Activated CD4-positive, CD25-positive, alpha-beta regulatory T cell treated with anti-CD3 and anti-CD28 coated beads, Interleukin-2, amount 50 U/mL, for 16 hours (primary cell): ENCODE measurements at regions not wholly inside any gene's neighbourhood (a gene's known extent, or its start where the extent isn't known, plus 50 kb on each side); places are given as distances from the start of the nearest gene placed in this dataset.
"Not testable (repeated sequence)": the region's sequence is repeated elsewhere in the genome, so short reads cannot be mapped to it uniquely, and the experiment has no call there.

ENCODE experiments used
- DNase-seq: peaks from one replicate; pipeline ENCODE4 v3.0.0-alpha.2; 2020; ENCODE audit warnings: low read depth, low spot score

DNA sequence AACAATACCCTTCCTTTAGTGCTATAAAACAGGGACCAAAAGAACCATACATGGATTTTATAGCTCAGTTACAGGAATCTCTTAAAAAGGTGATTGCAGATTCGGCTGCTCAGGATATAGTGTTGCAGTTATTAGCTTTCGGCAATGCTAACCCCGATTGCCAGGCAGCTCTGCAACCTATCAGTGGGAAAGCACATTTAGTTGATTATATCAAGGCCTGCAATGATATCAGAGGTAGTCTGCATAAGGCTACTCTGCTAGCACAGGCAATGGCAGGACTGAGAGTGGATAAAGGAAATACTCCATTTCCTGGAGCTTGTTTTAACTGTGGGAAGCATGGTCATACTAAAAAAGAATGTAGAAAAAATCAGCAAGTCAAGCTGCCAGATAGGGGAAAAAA is 327.7 kb downstream of the REEP3 start:
- not testable (repeated sequence) for DNase-seq

DNA sequence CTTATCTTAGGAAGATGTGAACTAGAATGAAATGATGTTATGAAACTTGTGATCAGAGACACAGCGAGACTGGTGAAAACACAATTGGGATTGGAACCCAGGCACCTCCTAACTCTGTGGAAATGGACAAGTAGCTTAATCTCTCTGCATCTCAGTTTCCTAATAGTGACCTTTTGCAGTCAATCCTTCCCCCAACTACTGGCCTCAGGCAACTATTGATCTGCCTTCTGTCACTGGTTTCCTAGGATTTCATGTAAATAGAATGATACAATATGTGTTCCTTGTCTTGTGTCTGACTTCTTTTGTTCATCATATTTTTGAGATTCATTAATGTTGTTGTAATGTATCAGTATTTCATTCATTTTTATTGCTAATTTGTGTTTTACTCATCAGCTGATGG is 341.7 kb downstream of the REEP3 start:
- DNase-seq = no peak

DNA sequence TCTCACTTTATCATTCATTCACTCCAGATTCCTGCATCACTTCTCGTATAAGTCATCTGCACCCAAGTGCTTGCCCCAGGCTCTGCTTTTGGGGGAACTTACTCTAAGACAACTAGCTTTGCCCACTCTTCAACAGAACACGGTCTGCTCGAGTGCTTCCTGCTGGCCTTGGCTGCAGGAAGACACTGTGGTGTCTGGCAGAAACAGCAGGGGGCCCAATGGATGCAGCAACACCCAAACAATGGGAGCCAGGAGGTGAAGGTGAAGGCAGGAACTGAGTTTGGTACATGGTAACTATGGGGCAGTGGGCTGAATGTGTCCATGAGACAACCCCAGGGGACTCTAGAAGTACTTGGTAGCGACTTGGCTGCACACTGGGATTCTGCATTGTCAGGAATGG is 344.0 kb downstream of the REEP3 start:
- no peak for DNase-seq

DNA sequence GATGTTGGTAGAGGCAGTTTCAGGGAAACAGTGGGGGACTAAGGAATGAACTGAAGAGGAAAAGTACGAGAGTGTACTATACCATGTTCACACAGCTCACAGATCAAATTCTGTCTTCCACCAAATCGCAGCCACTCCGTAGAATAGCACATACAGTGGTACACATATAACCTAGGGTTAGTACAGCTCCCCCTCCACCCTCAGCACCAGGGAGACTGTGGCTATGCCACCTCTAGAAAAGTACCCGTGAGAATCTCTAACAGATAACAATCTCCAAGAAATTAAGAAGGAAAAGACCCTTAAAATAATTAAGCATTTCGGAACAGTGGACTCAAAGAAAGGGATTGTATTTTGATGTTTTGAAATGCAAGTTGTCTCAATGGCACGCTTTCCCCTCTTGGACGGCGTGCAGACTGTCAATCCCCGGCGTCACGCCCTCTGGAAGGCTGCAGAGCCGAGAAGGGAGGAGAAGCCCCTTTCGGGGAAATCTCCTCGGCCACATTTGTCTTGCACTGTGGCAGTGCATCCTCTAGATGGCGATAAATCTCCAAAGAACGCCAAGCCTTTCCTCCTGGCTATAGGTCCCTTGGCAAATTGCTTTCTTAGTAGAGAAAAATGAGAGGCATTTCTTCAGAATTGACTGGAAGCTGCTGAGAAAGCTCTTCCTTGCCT is 345.0 kb downstream of the REEP3 start:
- DNase-seq = no peak

DNA sequence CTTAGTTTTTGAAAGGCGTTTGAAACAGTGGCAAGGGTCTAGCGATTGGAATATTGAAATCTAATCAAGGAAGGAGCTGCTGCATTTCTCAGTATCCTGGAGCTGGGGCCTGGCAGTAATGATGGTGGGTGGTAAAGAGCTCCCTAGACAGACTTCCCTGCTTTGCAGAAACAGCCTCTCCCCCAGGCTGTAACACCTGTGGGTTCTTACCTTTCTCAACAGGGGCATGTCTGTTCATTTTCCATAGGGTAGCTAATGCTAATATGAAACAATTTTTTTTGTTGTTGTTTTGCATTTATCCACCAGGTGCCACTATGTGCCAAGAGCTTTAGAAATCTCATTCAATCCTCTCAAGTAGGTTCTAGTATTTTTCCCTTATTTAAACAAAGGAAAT is 345.5 kb downstream of the REEP3 start:
- no peak for DNase-seq

DNA sequence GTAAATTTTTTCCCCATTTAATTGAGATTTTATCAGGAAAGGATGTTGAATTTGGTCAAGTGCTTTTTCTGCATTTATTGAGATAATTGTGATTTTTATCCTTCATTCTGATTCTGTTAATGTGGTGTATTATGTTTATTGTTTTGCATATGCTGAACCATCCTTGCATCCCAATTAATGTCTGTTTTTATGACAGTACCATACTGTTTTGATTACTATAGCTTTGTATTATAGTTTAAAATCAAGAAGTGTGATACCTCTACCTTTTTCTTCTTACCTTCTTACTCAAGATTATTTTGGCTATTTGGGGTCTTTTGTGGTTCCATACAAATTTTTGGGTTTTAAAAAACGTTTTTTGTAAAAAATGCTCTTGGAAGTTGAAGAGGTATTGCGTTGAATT is 357.2 kb downstream of the REEP3 start:
- DNase-seq = no peak

DNA sequence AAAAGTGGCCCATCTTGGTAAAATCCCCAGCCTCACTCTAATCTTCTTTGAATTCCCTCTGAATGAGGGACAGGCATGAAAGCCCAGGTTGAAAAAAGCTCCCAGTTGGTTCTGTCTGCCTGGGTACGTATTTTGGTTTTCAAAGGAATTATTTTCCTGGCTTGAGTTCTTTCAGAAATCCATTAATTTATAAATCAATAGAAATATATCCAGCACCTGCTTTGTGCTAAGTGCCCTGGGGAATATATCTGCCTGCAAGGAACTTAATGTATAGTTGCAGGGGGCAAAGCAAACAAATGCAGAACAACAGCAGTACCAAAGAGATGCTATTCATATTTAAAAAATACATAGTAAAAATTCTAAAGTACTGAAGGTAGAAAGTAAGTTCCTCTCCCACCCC is 362.7 kb downstream of the REEP3 start:
- DNase-seq = no peak

DNA sequence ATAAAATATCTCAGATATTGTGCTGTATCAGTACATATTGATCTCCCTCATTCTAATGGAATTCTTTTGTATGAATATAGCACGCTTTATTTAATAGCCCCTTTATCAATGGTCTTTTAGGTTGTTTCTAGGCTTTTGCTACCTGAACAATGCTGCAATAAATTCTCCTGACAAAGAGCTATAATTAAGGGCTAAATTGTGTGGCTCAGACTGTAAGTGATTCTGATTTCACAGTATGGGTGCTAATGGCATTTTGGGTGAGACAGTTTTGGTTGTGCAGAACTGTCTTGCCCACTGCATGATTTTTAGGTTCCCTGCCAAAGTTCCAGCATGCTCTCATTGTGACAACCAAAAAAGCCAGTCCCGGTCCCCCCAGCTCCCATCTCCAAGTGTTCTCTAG is 363.2 kb downstream of the REEP3 start:
- no peak for DNase-seq

DNA sequence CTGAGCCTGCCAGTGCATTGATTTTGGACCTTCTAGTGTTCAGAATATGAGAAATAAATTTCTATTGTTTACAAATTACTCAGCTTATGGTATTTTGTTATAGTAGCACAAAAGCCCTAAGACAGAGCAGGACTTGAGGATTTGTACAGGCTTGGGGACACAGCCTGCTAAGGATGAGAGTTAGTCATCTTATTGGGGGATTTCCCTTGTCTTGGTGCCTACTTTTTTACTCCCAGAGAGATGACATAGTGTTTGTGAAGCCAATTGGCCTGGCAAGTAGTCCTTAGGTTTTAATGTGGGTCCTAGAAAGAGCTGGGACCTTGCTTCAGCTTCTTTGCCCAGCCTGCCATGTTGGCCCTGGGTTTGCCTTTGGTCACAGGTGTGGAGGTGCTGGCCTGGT is 364.0 kb downstream of the REEP3 start:
- DNase-seq = no peak

DNA sequence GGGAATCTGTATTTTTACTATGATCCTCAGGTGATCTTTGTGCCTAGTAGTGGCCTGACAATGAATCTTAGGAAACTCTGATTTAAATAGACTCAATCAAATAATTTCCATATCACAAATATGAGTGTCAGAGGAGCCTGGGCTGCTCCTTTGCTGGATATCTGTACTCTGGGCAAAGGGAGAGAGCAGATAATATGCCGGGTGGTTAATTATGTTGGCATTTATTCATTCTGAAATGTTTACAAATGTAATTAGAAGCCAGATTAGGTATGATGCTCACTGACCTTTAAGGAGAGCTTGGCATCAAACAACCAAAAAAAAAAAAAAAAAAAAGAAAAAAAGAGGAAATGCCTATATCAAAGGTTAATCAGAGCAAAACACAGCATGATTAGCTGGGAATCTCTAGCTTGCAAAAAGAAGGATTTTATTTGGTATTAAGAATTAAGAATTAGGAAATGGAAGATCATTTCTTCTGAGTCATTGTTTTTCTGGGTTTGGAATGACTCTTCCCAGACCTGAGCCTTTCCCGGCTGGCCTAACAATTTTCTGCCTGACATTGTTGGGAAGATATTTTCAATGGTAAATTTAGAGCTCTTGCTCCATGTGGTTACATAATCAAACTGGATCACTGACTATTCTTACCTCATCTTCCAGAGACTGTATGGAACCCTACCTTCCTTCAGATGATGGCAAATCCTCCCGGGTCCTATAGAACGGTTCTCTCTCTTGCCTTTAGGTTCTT is 365.3 kb downstream of the REEP3 start:
- no peak for DNase-seq

DNA sequence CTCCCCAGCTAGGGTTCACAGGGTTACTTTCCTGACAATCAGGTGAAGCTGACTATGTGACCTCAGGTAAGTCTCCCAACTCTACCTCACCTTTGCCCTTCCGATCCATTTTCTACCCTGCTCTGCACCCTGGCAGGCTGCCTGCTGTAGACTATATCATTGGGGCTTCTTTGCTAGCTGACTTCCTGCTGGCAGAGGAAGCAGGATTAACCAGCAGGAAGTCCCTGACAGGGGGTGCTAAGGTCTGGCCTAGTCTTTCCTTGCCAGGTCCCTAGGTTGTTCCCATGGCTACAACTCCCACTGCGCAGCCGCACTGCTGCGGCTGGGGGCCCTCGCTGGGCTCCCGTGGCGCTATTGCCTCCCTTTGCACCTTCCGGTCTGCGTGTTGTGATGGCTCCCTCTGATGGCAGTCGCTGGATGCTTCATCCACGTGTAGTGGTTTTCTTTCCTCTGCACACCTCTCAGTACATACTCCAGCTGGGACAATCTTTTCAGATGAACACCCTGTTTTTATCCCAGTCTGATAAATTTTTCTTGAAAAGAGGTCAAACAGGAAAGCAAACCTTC is 365.9 kb downstream of the REEP3 start:
- DNase-seq = no peak

DNA sequence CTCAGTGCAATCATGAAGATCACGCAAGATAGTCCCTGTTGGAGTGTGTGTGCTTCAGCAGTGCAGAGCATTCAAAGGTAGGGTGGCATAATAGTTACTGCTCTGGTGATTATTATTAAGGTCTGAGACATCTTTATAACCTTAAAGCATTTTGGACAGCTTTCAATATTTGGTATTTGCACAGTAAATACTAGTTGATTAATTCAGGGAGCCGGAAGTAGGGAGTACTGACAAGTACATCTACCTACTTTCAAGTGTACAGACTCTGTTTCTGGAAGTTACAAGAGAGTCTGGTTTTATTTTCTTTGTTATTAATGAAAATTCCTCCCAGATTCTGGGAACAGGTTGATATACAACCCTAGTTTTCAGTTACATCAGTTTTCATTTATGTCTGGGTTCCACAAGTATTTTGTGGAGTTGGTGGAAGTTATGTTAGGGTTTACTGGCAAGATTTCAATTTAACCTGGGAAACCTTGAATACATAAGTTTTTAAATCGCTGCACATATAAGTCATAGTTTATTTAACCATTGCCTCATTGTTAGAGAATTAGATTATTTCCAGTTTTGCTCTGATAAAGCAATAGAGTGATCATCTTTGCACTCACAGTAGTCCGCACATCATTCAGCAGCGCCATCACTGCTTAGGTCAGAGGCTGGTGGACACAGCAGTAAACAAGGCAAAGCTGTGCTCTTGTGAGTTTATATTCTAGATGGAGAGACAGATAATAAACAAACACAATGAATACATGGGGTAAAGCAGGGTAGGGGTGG is 366.6 kb downstream of the REEP3 start:
- DNase-seq = no peak

DNA sequence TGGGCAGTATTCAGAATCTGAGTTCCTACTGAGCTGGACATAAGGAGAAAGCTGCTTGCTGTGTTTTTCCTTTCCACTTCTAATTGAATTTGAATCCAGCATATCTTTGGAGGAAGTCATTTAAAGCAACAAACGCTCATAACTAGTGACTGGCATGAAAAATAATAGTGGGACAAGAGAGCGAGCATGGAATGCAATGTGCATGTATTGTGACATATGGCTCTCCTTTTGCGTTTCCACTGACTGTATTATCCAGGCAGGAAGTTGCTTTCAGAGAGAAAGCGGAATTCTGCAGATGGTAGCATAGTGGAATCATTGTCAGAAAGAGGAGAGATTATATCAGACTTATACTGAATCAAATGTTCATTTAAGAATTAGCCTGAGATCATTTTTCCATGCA is 368.6 kb downstream of the REEP3 start:
- DNase-seq = no peak

DNA sequence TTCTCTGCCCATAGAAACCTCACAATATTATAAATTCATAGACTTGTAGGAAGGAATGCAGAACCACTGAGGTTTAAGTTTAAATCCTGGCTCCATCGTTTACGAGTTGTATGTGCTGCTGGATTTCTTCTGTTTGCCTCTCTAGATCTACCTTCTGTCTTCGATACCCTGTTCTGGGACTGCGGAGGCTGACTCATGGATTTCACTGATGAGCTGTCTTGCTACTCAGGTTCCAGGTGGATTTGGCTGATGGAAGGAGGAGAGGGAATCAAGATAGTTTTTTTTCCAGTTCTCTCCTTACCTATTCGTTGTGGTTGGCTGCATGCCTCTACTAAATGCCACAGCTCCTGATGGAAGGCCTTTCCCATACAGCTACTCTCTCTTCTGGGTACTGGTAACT is 375.8 kb downstream of the REEP3 start:
- no peak for DNase-seq

DNA sequence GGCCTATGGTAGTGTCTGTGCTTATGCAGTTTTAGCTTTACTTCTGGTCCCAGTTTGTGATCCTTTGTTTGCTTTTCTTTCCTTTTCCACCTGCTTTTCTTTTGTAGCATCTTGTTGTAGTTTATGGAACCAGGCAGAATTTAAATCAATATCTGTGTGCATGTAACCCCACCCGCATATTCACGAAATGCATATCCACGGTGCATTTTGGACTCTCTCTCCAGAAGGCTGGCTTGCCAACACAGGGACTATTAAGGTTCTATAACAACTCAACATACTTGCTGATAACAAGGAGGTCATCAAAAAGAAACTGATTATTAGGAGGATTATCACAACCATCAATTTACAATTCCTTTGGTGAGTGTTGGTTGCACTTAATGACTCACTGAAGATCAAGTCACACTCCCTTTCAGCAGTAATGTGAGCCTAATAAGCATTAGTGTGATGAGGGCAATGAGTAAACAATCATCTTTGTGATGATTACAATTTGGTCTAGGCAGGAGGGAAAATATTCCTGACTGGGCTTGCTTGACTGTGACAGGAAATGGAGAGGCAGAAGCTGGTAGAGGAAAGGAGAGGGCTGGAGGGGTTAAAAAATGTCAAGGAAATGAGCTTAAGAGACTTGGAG is 378.6 kb downstream of the REEP3 start:
- no peak for DNase-seq

DNA sequence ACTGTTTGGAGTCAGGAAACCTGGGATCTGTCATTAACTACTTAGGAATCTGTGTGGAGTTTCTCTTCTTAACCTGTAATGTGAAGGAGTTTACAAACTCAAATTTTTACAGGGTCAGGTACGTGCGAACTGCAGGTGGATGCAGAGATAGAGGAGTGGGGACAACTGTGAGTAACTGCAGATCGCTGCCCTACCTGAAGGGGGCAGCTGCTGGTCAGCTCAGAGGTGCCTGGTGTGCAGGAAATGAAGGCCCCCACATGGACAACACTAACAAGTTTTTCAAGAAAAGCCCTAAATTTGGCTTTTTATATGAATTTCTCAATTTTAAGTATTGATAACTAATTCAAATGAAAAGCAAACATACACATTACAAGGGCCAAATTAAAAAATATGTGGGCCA is 380.0 kb downstream of the REEP3 start:
- no peak for DNase-seq

DNA sequence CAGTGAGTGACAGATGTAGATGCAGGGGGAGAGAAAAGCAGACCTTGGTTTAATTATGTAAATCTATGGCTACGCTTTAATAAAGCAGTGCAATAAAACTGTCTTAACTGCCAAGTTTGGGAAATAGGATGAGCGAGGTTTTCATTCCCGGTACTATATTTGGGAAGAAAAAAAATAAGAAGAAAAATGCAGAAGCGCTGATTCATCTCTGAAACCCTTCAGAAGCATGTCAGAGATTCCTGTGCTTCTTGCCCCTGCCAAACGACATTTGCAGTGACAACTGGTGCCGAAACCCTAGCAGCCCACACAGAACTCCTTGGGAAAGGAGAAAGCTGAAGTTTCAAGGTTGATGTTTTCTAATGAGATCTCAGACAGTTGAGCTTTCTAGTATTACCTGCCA is 380.7 kb downstream of the REEP3 start:
- DNase-seq = no peak

DNA sequence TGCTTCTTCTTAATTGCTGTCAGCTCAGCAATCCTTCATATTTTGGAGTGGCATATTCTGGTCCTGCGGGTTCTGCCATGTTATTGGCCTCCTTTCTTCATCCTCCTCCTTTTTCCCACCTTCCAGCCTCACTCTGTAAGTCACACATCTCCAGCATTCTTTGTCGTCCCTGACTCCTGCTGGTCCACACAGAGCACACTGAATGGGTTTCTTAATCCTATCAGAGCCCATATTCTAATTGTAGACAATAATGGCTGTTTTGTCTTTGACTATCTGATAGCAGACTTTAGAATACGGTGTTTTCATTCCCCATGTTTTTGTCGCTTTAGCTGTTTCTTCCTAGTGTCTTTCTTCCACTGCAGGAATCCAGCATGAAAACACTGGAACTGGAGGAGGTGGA is 389.6 kb downstream of the REEP3 start:
- DNase-seq = no peak

DNA sequence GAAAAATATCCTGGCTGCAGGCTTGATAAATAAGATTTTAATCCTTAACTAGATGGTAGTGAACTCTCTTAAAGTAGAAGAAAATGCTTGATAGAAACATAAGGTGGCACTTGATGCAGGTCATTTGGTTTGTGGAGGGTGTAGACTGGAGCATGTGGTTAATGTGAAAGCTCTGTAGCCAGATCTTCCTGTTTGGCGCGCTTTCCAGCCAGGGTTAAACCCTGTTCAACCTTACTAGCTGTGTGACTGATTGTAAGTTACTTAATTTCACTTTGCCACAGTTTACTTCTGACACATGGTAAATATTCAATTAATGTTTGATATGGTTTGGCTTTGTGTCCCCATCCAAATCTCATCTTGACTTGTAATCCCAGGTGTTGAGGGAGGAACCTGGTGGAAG is 394.0 kb downstream of the REEP3 start:
- no peak for DNase-seq

DNA sequence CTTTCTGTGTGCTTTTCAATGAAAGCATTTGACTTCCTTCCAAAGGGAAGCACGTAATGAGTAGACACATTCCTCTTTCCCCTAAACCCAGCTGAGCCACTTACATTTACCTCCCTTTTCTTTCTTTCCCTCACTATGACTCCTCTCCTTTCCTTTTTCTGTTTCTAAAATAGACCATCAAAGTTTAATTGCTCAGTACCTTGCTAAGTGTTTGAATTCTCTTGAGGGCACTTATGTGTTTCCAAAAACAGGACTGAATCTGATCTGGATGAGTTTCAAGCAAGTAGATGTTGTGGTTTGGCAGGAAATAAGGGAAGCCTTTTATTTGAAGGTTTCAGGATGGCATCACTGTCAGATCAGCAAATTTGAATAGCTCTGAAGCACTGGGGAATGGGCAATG is 396.2 kb downstream of the REEP3 start:
- DNase-seq = no peak

DNA sequence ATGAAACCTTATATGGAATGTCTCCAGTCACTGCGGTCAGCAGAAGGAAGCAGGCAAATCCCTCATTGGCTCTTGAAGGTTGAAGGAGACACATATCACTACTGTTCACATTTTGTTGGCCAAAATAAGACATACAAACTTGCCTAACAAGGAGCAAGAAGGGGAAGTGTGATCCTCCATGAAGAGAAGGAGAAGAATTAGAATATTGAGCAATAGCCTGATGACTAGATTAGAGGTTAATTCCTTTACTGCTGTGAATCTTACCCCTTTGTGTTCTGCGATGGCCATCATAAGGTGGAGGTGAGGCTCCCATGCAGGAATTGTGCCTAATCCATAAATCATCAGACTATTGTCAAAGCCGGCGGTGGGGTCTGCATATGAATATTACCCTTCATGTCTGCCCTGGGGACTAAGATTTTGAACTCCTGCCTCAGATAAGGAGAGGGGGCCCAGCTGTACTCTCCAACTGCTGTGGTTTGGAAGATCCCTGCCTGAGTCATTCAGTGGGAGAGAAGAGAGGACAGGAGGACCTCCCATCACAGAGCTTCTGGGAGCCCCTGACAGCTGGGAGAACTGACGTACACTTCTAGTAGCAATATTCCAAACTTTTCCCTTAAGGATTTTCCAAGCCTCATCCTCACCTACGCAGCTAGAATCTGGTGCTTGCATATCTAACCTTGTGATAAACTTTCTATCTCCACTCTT is 398.5 kb downstream of the REEP3 start:
- no peak for DNase-seq
